Choroid plexus epithelial cell (primary cell): ENCODE measurements at regions not wholly inside any gene's neighbourhood (a gene's known extent, or its start where the extent isn't known, plus 50 kb on each side); places are given as distances from the start of the nearest gene placed in this dataset.
"Not testable (repeated sequence)": the region's sequence is repeated elsewhere in the genome, so short reads cannot be mapped to it uniquely, and the experiment has no call there.

Experiments
- DNase-seq: peaks from one replicate; pipeline ENCODE4 v3.0.0-alpha.2; 2010; ENCODE audit warnings: low read depth
- H3K4me3 ChIP-seq: 2 replicates; pipeline ENCODE4 v1.5.1; 2011; ENCODE audit warnings: low read depth, mild to moderate bottlenecking, control low read depth, low read length, moderate library complexity
- CTCF ChIP-seq: conservative IDR thresholded peaks from 2 replicates; pipeline ENCODE4 v1.5.1; 2011; ENCODE audit warnings: low read depth, mild to moderate bottlenecking, control low read depth, inconsistent platforms, low read length, moderate library complexity

GRCh38 chrX:3811331-3812311 is 98.2 kb upstream of the PRKX start:
- TF ChIP-seq CTCF = peak; percentile 73
- peak; percentile 69 for DNase-seq
- no peak overlapping the region for H3K4me3 ChIP-seq

GRCh38 chrX:3807906-3808305 is 94.5 kb upstream of the PRKX start:
- DNase-seq = no peak
- no peak overlapping the region for H3K4me3 ChIP-seq
- no peak for TF ChIP-seq CTCF

GRCh38 chrX:3806630-3807029 is 93.2 kb upstream of the PRKX start:
- H3K4me3 ChIP-seq = no peak overlapping the region
- TF ChIP-seq CTCF = no peak
- DNase-seq = no peak

- TF ChIP-seq CTCF = no peak
- H3K4me3 ChIP-seq = no peak overlapping the region
- no peak for DNase-seq
These were observed 90.3 kb upstream of the PRKX start for GRCh38 chrX:3803713-3804112.

GRCh38 chrX:3803305-3803704 is 89.9 kb upstream of the PRKX start:
- H3K4me3 ChIP-seq = no peak overlapping the region
- DNase-seq = no peak
- no peak for TF ChIP-seq CTCF

GRCh38 chrX:3795411-3795810 is 82.0 kb upstream of the PRKX start:
- not testable (repeated sequence) for H3K4me3 ChIP-seq, DNase-seq

DNA sequence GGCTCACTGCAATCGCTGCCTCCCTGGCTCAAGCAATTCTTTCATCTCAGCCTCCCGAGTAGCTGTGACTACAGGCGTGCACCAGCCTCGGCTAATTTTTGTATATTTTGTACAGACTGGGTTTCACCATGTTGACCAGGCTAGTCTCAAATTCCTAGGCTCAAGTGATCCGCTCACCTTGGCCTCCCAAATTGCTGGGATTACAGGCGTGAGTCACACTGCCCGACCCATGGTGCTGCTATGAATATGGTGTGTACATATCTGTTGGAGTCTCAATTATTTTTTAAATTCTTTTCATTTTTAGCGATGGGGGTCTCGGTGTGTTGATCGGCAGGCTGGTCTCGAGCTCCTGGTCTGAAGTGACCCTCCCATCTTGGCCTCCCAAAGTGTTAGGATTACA is 78.0 kb upstream of the PRKX start:
- no peak for TF ChIP-seq CTCF
- DNase-seq = no peak
- no peak overlapping the region for H3K4me3 ChIP-seq
